Lower lobe of right lung (tissue), 2 donors: ENCODE measurements at regions not wholly inside any gene's neighbourhood (a gene's known extent, or its start where the extent isn't known, plus 50 kb on each side); places are given as distances from the start of the nearest gene placed in this dataset.

Experiments used
- ATAC-seq, 2 donors: fragments of 200-7000 bp; cut with Tn5 transposase; one replicate each; pipeline ENCODE4 v1.9.1; 2020 to 2022; ENCODE audit warnings: mild to moderate bottlenecking in 2 of 2, moderate library complexity in 2 of 2
- DNase-seq: peaks from one replicate; pipeline ENCODE4 v3.0.0-alpha.2; 2020
- H3K27ac ChIP-seq: fragments of 200-600 bp; one replicate; pipeline ENCODE4 v1.8.0; 2022
- H3K27me3 ChIP-seq: fragments of 200-600 bp; one replicate; pipeline ENCODE4 v1.8.0; 2022; ENCODE audit warnings: low read depth
- H3K36me3 ChIP-seq: fragments of 200-600 bp; one replicate; pipeline ENCODE4 v1.8.0; 2022; ENCODE audit warnings: mild to moderate bottlenecking
- H3K4me1 ChIP-seq: fragments of 200-600 bp; one replicate; pipeline ENCODE4 v1.8.0; 2022
- H3K4me3 ChIP-seq: fragments of 200-600 bp; one replicate; pipeline ENCODE4 v1.8.0; 2022; ENCODE audit warnings: mild to moderate bottlenecking
- H3K9me3 ChIP-seq: fragments of 200-600 bp; one replicate; pipeline ENCODE4 v1.8.0; 2022
- intact Hi-C: fragments of 100-400 bp; cut with DNase I; formaldehyde crosslinking; loops from one replicate; pipeline ENCODE4 v1.11.0; 2022
- TF ChIP-seq, protein P1 (sequence below): fragments of 200-600 bp; IDR thresholded peaks from one replicate; pipeline ENCODE4 v1.8.0; 2022; ENCODE audit warnings: antibody characterized with exemption, mild to moderate bottlenecking
- donor health status: DM: no; HTN: yes; CAD: no; lungs with severe emphysema.

DNA sequence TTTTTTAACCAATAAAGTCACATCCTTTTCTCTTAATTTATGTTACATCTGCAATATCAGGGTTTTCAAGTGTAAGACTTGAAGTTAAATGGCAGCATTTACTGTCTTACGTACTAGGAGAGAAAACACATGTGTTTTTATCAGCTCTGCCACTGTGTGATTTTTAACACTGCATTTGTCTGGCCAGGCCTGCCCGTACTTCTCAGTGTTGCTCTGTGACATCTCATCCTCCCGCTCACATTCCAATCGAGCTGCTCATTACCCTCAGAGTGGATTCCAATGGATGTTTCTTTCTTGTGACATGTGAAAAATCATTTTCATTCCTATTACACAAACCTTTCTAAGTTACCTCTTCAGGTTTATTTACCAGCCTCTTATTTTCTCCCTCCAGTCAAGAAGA is 420.3 kb downstream of the FAT4 start:
- peaks cover 5% of the 10 kb centered on the region for H3K4me1 ChIP-seq
- TF ChIP-seq, protein P1, sequence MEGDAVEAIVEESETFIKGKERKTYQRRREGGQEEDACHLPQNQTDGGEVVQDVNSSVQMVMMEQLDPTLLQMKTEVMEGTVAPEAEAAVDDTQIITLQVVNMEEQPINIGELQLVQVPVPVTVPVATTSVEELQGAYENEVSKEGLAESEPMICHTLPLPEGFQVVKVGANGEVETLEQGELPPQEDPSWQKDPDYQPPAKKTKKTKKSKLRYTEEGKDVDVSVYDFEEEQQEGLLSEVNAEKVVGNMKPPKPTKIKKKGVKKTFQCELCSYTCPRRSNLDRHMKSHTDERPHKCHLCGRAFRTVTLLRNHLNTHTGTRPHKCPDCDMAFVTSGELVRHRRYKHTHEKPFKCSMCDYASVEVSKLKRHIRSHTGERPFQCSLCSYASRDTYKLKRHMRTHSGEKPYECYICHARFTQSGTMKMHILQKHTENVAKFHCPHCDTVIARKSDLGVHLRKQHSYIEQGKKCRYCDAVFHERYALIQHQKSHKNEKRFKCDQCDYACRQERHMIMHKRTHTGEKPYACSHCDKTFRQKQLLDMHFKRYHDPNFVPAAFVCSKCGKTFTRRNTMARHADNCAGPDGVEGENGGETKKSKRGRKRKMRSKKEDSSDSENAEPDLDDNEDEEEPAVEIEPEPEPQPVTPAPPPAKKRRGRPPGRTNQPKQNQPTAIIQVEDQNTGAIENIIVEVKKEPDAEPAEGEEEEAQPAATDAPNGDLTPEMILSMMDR = no peak
- no peak overlapping the region for H3K27ac ChIP-seq
- no peaks in the 10 kb centered on the region for H3K27me3 ChIP-seq
- DNase-seq (no peak), ATAC-seq (peak; percentile 89 to 93)
- no peaks in the 10 kb centered on the region for H3K36me3 ChIP-seq
- no peak overlapping the region for H3K4me3 ChIP-seq
- no peaks in the 10 kb centered on the region for H3K9me3 ChIP-seq
- intact Hi-C loops = no loop called here

DNA sequence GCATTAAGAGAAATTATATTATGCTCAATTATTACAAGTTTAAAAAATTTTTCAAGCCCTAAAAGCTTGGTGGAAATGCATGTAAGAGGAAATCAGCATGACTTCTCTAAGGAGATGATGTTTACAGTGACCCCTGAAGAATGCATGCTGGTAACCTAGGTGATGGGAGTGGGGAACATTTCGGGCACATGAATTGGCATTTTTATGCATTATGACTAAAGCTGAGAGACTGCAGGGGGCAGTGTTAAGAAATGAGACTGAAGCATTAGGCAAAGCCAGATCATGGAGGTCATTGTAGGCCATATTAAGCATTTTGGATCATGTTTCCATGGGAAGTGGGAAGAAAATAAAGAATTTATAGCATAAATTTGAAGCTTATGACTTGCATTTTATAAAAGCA is 421.3 kb downstream of the FAT4 start:
- Histone ChIP-seq H3K9me3 (no peaks in the 10 kb centered on the region), H3K36me3 (no peaks in the 10 kb centered on the region), H3K4me1 (peaks cover 5% of the 10 kb centered on the region), H3K4me3 (no peak overlapping the region), H3K27ac (no peak overlapping the region), H3K27me3 (no peaks in the 10 kb centered on the region)
- TF ChIP-seq, protein P1 = no peak
- intact Hi-C loops = no loop called here
- DNase-seq (no peak), ATAC-seq (no peak)

DNA sequence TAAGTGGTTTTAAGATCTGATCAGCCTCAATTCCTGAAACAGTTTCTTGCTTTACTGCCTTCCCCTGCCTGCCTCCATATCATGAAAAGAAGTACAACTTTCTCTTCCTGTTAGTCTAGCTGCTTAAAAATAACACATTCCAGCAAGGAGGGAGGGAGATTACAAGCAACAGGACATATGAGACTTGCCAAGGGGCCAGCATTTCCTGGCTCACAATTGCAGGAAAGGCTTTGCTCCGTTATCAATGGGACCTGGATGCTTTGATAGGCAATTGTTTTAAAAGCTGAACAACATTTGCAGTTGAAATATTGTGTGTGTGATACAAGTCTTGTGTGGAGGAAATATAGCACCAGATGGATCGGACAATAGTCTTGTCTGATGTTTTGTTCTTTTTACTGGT is 425.0 kb downstream of the FAT4 start:
- H3K27me3 ChIP-seq = no peaks in the 10 kb centered on the region
- H3K9me3 ChIP-seq = no peaks in the 10 kb centered on the region
- DNase-seq (no peak), ATAC-seq (peak in 1 of 2 donors; percentile 51)
- H3K4me1 ChIP-seq = peaks cover 5% of the 10 kb centered on the region
- H3K36me3 ChIP-seq = no peaks in the 10 kb centered on the region
- H3K27ac ChIP-seq = peak overlapping the region; percentile 28
- TF ChIP-seq, protein P1 = no peak
- H3K4me3 ChIP-seq = no peak overlapping the region
- intact Hi-C loops = loop anchor here (10.0 kb wide), 1 partner anchor 425 kb away; the partner anchor contains the start of gene FAT4

DNA sequence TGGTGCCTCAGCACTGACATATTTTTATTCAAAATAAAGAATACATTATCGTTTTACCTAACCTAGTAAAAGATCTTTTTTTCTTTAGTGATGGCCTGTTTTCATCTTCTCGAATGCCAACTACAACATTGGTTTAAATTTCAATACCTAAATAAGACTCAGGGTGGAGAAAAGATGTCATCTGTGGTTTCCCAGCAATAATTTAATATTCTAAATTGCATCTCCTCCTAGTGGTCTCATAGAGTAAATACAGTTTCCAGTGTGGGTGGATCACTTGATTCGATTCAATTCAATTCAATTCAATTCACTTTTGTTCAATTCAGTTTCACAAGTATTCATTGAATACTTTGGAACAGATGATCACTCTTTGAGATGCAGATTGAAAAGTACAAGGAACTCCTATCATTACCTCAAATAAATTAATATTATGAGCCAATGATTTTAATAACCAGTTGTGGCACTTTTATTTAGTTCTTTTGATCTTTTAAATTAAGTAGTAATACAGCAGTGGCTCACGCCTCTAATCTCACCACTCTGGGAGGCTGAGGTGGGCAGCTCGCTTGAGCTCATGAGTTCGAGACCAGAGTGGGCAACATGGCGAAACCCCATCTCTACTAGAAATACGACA is 427.2 kb downstream of the FAT4 start:
- TF ChIP-seq, protein P1 = peak; percentile 69
- DNase-seq (no peak), ATAC-seq (peak in 1 of 2 donors; percentile 61)

DNA sequence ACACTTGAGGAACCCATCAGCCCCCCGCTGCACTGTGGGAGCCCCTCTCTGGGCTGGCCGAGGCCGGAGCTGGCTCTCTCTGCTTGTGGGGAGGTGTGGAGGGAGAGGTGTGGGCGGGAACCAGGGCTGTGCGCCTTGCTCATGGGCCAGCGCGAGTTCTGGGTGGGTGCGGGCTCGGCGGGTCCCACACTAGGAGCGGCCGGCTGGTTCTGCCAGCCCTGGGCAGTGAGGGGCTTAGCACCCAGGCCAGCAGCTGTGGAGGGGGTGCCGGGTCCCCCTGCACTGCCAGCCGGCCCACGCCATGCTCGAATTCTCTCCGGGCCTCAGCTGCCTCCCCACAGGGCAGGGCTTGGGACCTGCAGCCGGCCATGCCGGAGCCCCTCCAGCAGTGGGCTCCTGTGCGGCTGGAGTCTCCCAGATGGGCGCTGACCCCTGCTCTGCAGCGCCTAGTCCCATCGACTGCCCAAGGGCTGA is 430.2 kb downstream of the FAT4 start:
- H3K36me3 ChIP-seq = no peaks in the 10 kb centered on the region
- intact Hi-C loops = loop anchor here (10.0 kb wide), 1 partner anchor 430 kb away; the partner anchor contains the start of gene FAT4
- peak; percentile 34 for DNase-seq
- H3K4me1 ChIP-seq = no peaks in the 10 kb centered on the region
- H3K4me3 ChIP-seq = no peak overlapping the region
- no peaks in the 10 kb centered on the region for H3K27me3 ChIP-seq
- H3K27ac ChIP-seq = no peak overlapping the region
- peak; percentile 9 to 39 for ATAC-seq
- TF ChIP-seq, protein P1 = no peak
- no peaks in the 10 kb centered on the region for H3K9me3 ChIP-seq

More for the DNA sequence above, 427.2 kb downstream of the FAT4 start:
- intact Hi-C loops = loop anchor here (10.0 kb wide), 1 partner anchor 427 kb away; the partner anchor contains the start of gene FAT4
- Histone ChIP-seq H3K27me3 (no peaks in the 10 kb centered on the region), H3K27ac (no peak overlapping the region), H3K4me1 (peaks cover 5% of the 10 kb centered on the region), H3K36me3 (no peaks in the 10 kb centered on the region), H3K4me3 (no peak overlapping the region), H3K9me3 (no peaks in the 10 kb centered on the region)
